ENCODE measurements at regions not wholly inside any gene's neighbourhood (a gene's known extent, or its start where the extent isn't known, plus 50 kb on each side); places are given as distances from the start of the nearest gene placed in this dataset.
"Not testable (repeated sequence)": the region's sequence is repeated elsewhere in the genome, so short reads cannot be mapped to it uniquely, and the experiment has no call there.

- Histone ChIP-seq H3K27ac (ENCODE audit: low read length, poor library complexity, severe bottlenecking) (no peak overlapping the region), H3K9me3 (ENCODE audit: control insufficient read depth, low read length) (peaks cover 15% of the 10 kb centered on the region), H3K14ac (ENCODE audit: low read length in 2 of 2) (no peak overlapping the region), H2BK120ac (ENCODE audit: low read depth, low read length) (no peak overlapping the region), H2BK5ac (ENCODE audit: low read depth, low read length, poor library complexity, severe bottlenecking) (no peak overlapping the region), H4K8ac (ENCODE audit: low read length) (no peak overlapping the region), H3K18ac (ENCODE audit: low read depth in 1 of 2, low read length in 2 of 2) (no peak overlapping the region), H3K4me2 (ENCODE audit: low read length, poor library complexity, severe bottlenecking) (no peak overlapping the region), H2BK12ac (ENCODE audit: low read length in 2 of 2) (no peak overlapping the region), H2AK5ac (ENCODE audit: low read length, severe bottlenecking) (no peak overlapping the region), H3K23ac (ENCODE audit: low read length in 2 of 2) (no peak overlapping the region), H3K36me3 (ENCODE audit: control insufficient read depth in 1 of 2, insufficient read depth in 2 of 2, low read depth in 1 of 2, low read length in 2 of 2) (no peaks in the 10 kb centered on the region), H3K4me3 (ENCODE audit: insufficient read depth in 1 of 2, low read depth in 1 of 2, low read length in 2 of 2) (no peak overlapping the region), H4K91ac (ENCODE audit: low read length) (no peak overlapping the region), H3K27me3 (ENCODE audit: control insufficient read depth in 1 of 2, insufficient read depth in 1 of 2, low read length in 2 of 2) (no peaks in the 10 kb centered on the region), H3K79me1 (replicated peaks; ENCODE audit: low read length, poor library complexity, severe bottlenecking) (no peaks in the 10 kb centered on the region), H3K4me1 (ENCODE audit: control insufficient read depth, insufficient read depth, low read depth, low read length) (no peaks in the 10 kb centered on the region), H2BK15ac (ENCODE audit: low read depth, poor library complexity, severe bottlenecking) (no peak overlapping the region), H2AFZ (ENCODE audit: low read depth, low read length) (no peak overlapping the region), H3K9ac (ENCODE audit: low read length) (no peak overlapping the region), H3K4ac (ENCODE audit: low read depth in 1 of 2, low read length in 2 of 2) (no peak overlapping the region)
- DNase-seq: no peak
- WGBS: 97% methylated on average over 38 of the region's 40 CpGs
Measured at GRCh38 chrX:139446832-139447231, 83.7 kb upstream of the F9 start.

DNA sequence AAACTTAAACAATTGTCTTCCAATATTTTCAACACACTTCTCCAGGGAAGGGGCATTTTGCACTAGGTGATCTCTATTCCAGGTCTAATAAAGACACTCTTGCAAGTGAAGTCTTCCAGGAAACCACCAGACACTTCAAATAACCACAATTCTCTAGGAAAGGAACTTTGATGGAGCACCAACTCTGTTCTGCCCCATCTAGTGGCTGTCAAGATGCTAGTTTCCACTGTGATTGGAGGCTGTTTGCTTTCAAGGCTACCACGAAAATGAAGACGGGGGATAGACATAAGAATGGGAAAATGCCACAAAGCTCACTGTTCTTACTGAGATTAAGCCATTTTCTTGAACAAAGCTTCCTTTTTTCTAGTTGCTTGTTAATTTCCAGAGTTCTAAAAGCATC, 100.6 kb upstream of the F9 start:
- Histone ChIP-seq H3K4me3 (ENCODE audit: insufficient read depth in 1 of 2, low read depth in 1 of 2, low read length in 2 of 2) (no peak overlapping the region), H3K4me1 (ENCODE audit: control insufficient read depth, insufficient read depth, low read depth, low read length) (no peaks in the 10 kb centered on the region), H3K9ac (ENCODE audit: low read length) (no peak overlapping the region), H3K36me3 (ENCODE audit: control insufficient read depth in 1 of 2, insufficient read depth in 2 of 2, low read depth in 1 of 2, low read length in 2 of 2) (no peaks in the 10 kb centered on the region), H2BK5ac (ENCODE audit: low read depth, low read length, poor library complexity, severe bottlenecking) (no peak overlapping the region), H3K4ac (ENCODE audit: low read depth in 1 of 2, low read length in 2 of 2) (no peak overlapping the region), H3K14ac (ENCODE audit: low read length in 2 of 2) (no peak overlapping the region), H4K91ac (ENCODE audit: low read length) (no peak overlapping the region), H3K27me3 (ENCODE audit: control insufficient read depth in 1 of 2, insufficient read depth in 1 of 2, low read length in 2 of 2) (no peaks in the 10 kb centered on the region), H2BK15ac (ENCODE audit: low read depth, poor library complexity, severe bottlenecking) (no peak overlapping the region), H3K23ac (ENCODE audit: low read length in 2 of 2) (no peak overlapping the region), H3K18ac (ENCODE audit: low read depth in 1 of 2, low read length in 2 of 2) (no peak overlapping the region), H3K27ac (ENCODE audit: low read length, poor library complexity, severe bottlenecking) (no peak overlapping the region), H3K9me3 (ENCODE audit: control insufficient read depth, low read length) (no peaks in the 10 kb centered on the region), H2AFZ (ENCODE audit: low read depth, low read length) (no peak overlapping the region), H2BK12ac (ENCODE audit: low read length in 2 of 2) (no peak overlapping the region), H3K4me2 (ENCODE audit: low read length, poor library complexity, severe bottlenecking) (no peak overlapping the region), H2BK120ac (ENCODE audit: low read depth, low read length) (no peak overlapping the region), H4K8ac (ENCODE audit: low read length) (no peak overlapping the region), H2AK5ac (ENCODE audit: low read length, severe bottlenecking) (no peak overlapping the region), H3K79me1 (replicated peaks; ENCODE audit: low read length, poor library complexity, severe bottlenecking) (no peaks in the 10 kb centered on the region)
- DNase-seq: no peak
- WGBS: 33% methylated on average over 2 of the region's 2 CpGs

DNA sequence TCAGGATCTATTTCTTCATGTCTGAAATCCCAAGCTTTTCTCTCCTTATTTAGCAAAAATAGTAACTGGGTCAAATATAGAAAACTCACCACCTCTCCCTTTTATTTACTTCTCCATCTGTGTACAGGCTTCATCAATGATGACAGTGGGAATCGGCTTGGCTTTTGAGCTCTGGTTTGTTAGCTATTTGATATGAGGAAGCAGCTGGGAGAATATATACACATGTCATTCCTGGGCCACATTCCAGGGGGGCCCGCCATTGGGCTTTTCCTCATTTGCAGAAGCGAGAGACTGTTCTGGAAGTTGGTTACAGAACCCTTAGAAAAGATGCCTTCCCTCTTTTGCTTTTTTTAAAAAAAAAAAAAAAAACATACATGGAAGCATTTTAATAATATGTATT, 107.4 kb upstream of the F9 start:
- Histone ChIP-seq H2BK12ac (ENCODE audit: low read length in 2 of 2) (no peak overlapping the region), H3K27ac (ENCODE audit: low read length, poor library complexity, severe bottlenecking) (no peak overlapping the region), H3K4me2 (ENCODE audit: low read length, poor library complexity, severe bottlenecking) (no peak overlapping the region), H4K91ac (ENCODE audit: low read length) (no peak overlapping the region), H2AK5ac (ENCODE audit: low read length, severe bottlenecking) (no peak overlapping the region), H2BK120ac (ENCODE audit: low read depth, low read length) (no peak overlapping the region), H3K9me3 (ENCODE audit: control insufficient read depth, low read length) (no peaks in the 10 kb centered on the region), H3K23ac (ENCODE audit: low read length in 2 of 2) (no peak overlapping the region), H3K4ac (ENCODE audit: low read depth in 1 of 2, low read length in 2 of 2) (no peak overlapping the region), H3K36me3 (ENCODE audit: control insufficient read depth in 1 of 2, insufficient read depth in 2 of 2, low read depth in 1 of 2, low read length in 2 of 2) (no peaks in the 10 kb centered on the region), H2AFZ (ENCODE audit: low read depth, low read length) (no peak overlapping the region), H4K8ac (ENCODE audit: low read length) (no peak overlapping the region), H3K14ac (ENCODE audit: low read length in 2 of 2) (no peak overlapping the region), H3K27me3 (ENCODE audit: control insufficient read depth in 1 of 2, insufficient read depth in 1 of 2, low read length in 2 of 2) (no peaks in the 10 kb centered on the region), H2BK15ac (ENCODE audit: low read depth, poor library complexity, severe bottlenecking) (no peak overlapping the region), H3K4me1 (ENCODE audit: control insufficient read depth, insufficient read depth, low read depth, low read length) (no peaks in the 10 kb centered on the region), H3K79me1 (replicated peaks; ENCODE audit: low read length, poor library complexity, severe bottlenecking) (no peaks in the 10 kb centered on the region), H3K9ac (ENCODE audit: low read length) (no peak overlapping the region), H3K4me3 (ENCODE audit: insufficient read depth in 1 of 2, low read depth in 1 of 2, low read length in 2 of 2) (no peak overlapping the region), H2BK5ac (ENCODE audit: low read depth, low read length, poor library complexity, severe bottlenecking) (no peak overlapping the region), H3K18ac (ENCODE audit: low read depth in 1 of 2, low read length in 2 of 2) (no peak overlapping the region)
- DNase-seq: no peak
- 80% methylated on average over 1 of the region's 3 CpGs for WGBS

DNA sequence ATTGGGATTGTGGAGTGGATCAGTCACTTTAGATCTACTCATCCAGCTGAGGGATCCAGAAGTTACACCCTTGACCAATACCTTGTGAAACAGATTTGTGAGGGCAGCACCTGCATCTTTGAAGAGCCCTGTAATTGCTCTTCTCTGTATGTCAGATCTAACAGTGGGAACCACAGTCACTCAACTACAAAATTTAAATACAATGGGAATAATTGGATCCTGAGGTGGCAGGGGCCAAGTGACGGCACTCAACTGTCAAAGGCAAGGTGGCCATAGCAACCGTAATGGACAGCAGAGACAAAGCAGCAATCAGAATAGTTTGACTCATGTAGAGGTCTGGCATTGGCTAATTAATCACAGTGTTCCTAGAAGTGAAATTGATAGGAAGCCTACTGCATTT, 132.3 kb upstream of the F9 start:
- H3K27me3 ChIP-seq (ENCODE audit: control insufficient read depth in 1 of 2, insufficient read depth in 1 of 2, low read length in 2 of 2); H2BK15ac ChIP-seq (ENCODE audit: low read depth, poor library complexity, severe bottlenecking); H3K23ac ChIP-seq (ENCODE audit: low read length in 2 of 2); H3K36me3 ChIP-seq (ENCODE audit: control insufficient read depth in 1 of 2, insufficient read depth in 2 of 2, low read depth in 1 of 2, low read length in 2 of 2); H3K14ac ChIP-seq (ENCODE audit: low read length in 2 of 2); H3K4me3 ChIP-seq (ENCODE audit: insufficient read depth in 1 of 2, low read depth in 1 of 2, low read length in 2 of 2); DNase-seq; H3K4ac ChIP-seq (ENCODE audit: low read depth in 1 of 2, low read length in 2 of 2); H4K8ac ChIP-seq (ENCODE audit: low read length); H3K18ac ChIP-seq (ENCODE audit: low read depth in 1 of 2, low read length in 2 of 2); H2BK5ac ChIP-seq (ENCODE audit: low read depth, low read length, poor library complexity, severe bottlenecking); H3K9ac ChIP-seq (ENCODE audit: low read length); H3K79me1 ChIP-seq (replicated peaks; ENCODE audit: low read length, poor library complexity, severe bottlenecking); H2BK12ac ChIP-seq (ENCODE audit: low read length in 2 of 2); H3K27ac ChIP-seq (ENCODE audit: low read length, poor library complexity, severe bottlenecking); H4K91ac ChIP-seq (ENCODE audit: low read length); H2BK120ac ChIP-seq (ENCODE audit: low read depth, low read length); H3K4me1 ChIP-seq (ENCODE audit: control insufficient read depth, insufficient read depth, low read depth, low read length); H2AFZ ChIP-seq (ENCODE audit: low read depth, low read length); H3K9me3 ChIP-seq (ENCODE audit: control insufficient read depth, low read length); H3K4me2 ChIP-seq (ENCODE audit: low read length, poor library complexity, severe bottlenecking); H2AK5ac ChIP-seq (ENCODE audit: low read length, severe bottlenecking): not testable (repeated sequence)
- 89% methylated on average over 2 of the region's 2 CpGs for WGBS
